SK-N-MC (cell line): ENCODE measurements at regions not wholly inside any gene's neighbourhood (a gene's known extent, or its start where the extent isn't known, plus 50 kb on each side); places are given as distances from the start of the nearest gene placed in this dataset.
"Not testable (repeated sequence)": the region's sequence is repeated elsewhere in the genome, so short reads cannot be mapped to it uniquely, and the experiment has no call there.

Source experiments
- DNase-seq: peaks from one replicate; pipeline ENCODE4 v3.0.0-alpha.2; 2011; ENCODE audit warnings: low read depth, low spot score
- H3K27ac ChIP-seq: fragments of 200-600 bp; sonication (generic); 2 replicates; pipeline ENCODE4 v1.5.1; 2016; ENCODE audit warnings: mixed run types
- H3K36me3 ChIP-seq: fragments of 200-600 bp; sonication (generic); 2 replicates; pipeline ENCODE4 v1.6.1; 2017; ENCODE audit warnings: antibody characterized with exemption, low read length, mixed read lengths; ENCODE audit not compliant: insufficient read depth
- H3K4me3 ChIP-seq: fragments of 200-600 bp; sonication (generic); 2 replicates; pipeline ENCODE4 v1.5.1; 2016
- H3K9ac ChIP-seq: fragments of 200-600 bp; sonication (generic); 2 replicates; pipeline ENCODE4 v1.8.0; 2017; ENCODE audit warnings: mixed run types, mixed read lengths; ENCODE audit not compliant: insufficient read length
- H3K9me3 ChIP-seq: fragments of 200-600 bp; sonication (generic); 2 replicates; pipeline ENCODE4 v1.6.1; 2017; ENCODE audit warnings: low read depth, mild to moderate bottlenecking, antibody characterized with exemption, low read length, moderate library complexity, mixed read lengths
- EZH2 ChIP-seq: fragments of 200-600 bp; sonication (generic); IDR thresholded peaks from one replicate; pipeline ENCODE4 v1.6.1; 2017; ENCODE audit warnings: antibody characterized with exemption
- FOXP2 ChIP-seq: optimal IDR thresholded peaks from 2 replicates; pipeline ENCODE3; 2011; ENCODE audit warnings: mild to moderate bottlenecking, moderate library complexity; ENCODE audit not compliant: insufficient read depth; ENCODE audit errors: extremely low read length, control extremely low read depth
- POLR2AphosphoS5 ChIP-seq: IDR thresholded peaks from 2 replicates; pipeline ENCODE4 v1.6.1; 2012; ENCODE audit warnings: mild to moderate bottlenecking, low read depth, low read length, borderline replicate concordance

DNA sequence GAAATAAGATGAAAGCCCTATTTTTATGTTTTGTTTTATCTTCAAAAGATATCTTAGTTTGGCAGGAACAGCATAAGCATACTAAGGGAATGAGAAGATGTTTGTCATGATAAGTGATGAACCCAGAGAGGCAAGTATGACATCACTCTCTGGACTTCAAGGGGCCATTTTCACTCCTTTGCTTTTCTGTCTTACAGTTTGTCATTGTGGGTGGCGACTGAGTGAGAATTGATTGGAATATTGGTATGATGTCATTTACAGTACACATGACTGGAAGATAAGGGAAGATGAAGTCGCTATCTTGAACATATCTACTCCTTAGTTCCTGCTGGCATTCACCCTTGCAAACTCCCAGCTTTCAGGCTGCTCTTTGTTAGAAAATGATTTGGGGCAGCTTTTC lies 258.1 kb upstream of the RAB4A start:
- no peak overlapping the region for H3K4me3 ChIP-seq
- no peak for DNase-seq
- H3K27ac ChIP-seq, result no peak overlapping the region
- H3K36me3 ChIP-seq, result no peaks in the 10 kb centered on the region
- no peaks in the 10 kb centered on the region for H3K9me3 ChIP-seq
- no peak overlapping the region for H3K9ac ChIP-seq
- no peak for TF ChIP-seq EZH2
- TF ChIP-seq FOXP2, result no peak
- no peak for TF ChIP-seq POLR2AphosphoS5

DNA sequence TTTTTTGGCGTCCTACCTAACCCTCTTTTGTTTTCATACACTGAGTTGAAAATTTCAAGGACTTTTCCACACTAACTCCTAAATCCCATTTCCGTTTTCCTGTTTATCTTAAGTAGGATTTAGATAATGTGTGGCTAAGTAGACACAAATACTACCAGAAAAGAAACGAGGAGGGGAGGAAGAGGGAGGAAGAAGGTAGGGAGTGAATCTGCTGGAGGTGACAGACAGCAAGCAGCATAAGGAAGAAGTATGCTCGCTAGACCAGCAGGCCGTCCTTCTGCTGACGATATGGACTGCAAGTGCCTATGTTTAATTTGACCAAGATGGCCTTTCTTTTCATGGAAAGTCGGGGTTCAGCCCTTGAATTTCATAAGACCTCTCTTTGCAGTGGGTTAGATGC lies 256.9 kb upstream of the RAB4A start:
- no peak for DNase-seq

DNA sequence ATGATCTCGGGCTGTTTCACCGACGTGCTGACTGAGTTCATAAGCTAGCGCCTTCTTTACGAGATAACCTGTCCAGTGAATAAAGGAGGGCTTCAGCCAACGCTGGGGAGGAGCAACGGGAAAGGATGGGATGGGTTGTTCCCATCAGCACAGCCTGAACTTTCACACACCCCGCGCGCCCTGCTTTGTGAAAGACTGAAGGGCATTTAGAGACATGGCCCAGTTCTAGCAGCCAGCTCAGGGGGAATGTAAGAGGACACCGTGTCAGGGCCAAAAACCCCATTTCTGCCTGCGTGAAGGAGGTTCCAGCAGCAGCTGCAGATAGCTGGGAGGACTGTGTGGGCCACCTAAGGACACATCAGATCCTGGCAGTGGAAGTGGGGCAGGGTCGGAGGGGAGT lies 255.1 kb upstream of the RAB4A start:
- H3K27ac ChIP-seq, result no peak overlapping the region
- H3K9ac ChIP-seq, result no peak overlapping the region
- no peak for DNase-seq
- H3K9me3 ChIP-seq, result no peaks in the 10 kb centered on the region
- TF ChIP-seq POLR2AphosphoS5 (no peak), FOXP2 (no peak), EZH2 (no peak)
- H3K4me3 ChIP-seq, result no peak overlapping the region
- H3K36me3 ChIP-seq, result no peaks in the 10 kb centered on the region

More for the DNA sequence above, 256.9 kb upstream of the RAB4A start:
- Histone ChIP-seq H3K4me3 (no peak overlapping the region), H3K9me3 (no peaks in the 10 kb centered on the region), H3K27ac (no peak overlapping the region), H3K9ac (no peak overlapping the region), H3K36me3 (no peaks in the 10 kb centered on the region)
- no peak for TF ChIP-seq EZH2
- no peak for TF ChIP-seq FOXP2
- no peak for TF ChIP-seq POLR2AphosphoS5

DNA sequence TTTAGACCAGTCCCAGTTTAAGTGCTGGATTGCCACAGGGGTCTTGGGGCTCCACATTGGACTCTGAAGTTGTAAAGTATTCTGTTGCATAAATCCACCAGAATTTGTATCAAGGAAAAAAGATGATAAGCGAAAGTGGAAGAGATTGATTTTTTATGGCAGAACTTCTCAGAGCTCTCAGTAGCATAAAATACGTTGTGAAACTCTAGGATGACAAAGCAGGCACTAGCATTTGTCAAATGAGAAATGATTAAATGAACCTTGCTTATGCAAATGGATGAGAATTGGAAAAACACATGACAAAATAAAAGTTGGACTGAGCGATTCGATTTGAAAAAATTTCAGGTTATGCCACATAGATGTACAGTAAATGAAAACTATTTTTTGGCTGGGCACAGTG lies 253.8 kb upstream of the RAB4A start:
- no peak overlapping the region for H3K4me3 ChIP-seq
- H3K27ac ChIP-seq, result no peak overlapping the region

DNA sequence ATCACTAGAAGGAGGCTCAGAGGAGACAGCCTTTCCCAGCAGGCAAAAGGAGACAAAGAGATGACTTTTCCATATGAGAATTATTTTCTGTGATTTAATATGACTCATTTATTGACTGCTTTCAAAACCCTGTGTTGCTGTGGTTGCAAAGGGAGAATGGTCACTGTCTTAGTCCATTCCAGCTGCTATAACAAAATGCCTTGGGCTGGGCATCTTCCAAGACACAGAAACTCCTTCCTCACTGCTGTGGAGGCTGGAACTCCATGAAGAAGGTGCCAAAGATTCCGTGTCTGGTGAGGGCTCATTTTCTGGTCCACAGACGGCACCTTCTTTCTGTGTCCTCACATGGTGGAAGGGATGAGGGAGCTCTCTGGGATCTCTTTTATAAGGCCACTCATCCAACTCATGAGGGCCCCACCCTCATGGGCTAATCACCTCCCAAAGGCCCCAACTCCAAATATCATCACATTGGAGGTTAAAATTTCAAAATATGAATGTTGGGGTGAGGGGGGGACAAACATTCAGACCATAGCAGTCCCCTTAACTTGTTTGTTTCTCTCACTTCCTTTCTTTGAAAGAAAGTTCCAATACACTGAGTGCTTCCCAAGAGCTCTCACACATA lies 252.1 kb upstream of the RAB4A start:
- Histone ChIP-seq H3K36me3 (no peaks in the 10 kb centered on the region), H3K9ac (no peak overlapping the region), H3K4me3 (no peak overlapping the region), H3K9me3 (no peaks in the 10 kb centered on the region), H3K27ac (no peak overlapping the region)
- TF ChIP-seq EZH2, result no peak
- no peak for TF ChIP-seq POLR2AphosphoS5
- no peak for TF ChIP-seq FOXP2
- DNase-seq, result no peak

More for the DNA sequence above, 253.8 kb upstream of the RAB4A start:
- Histone ChIP-seq H3K9ac (no peak overlapping the region), H3K9me3 (no peaks in the 10 kb centered on the region), H3K36me3 (no peaks in the 10 kb centered on the region)
- no peak for TF ChIP-seq FOXP2
- no peak for TF ChIP-seq EZH2
- no peak for TF ChIP-seq POLR2AphosphoS5
- DNase-seq, result no peak

DNA sequence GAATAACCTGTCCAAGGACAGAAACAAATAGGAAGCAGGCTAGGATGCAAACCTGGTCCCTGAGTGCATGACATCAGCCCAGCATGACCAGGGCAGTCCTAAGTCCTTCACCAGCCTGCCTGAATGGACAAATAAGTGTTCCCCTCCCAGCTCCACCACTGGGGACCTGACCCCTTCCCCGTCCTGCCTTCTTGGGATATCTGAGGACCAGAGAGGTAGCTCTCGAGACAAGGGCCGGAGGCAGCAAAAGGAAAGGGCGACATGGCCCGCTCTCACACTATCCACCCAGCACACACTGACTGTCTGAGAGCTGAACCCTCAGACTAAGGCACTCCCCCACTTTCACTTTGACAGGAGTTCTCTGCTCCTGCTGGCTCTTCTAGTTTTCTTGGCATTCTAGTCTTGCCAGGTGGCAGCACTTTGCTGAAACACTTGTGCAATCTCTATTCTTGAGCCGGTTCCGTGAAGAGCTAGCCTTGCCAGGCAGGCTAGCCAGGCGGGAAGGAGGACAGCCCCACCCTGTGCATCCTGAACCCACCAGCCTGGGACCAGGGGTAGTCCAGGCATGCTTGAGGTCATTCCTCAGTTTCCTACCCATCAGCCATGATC lies 251.1 kb upstream of the RAB4A start:
- Histone ChIP-seq H3K36me3 (no peaks in the 10 kb centered on the region), H3K9ac (no peak overlapping the region), H3K9me3 (no peaks in the 10 kb centered on the region), H3K4me3 (no peak overlapping the region), H3K27ac (no peak overlapping the region)
- no peak for DNase-seq
- no peak for TF ChIP-seq FOXP2
- no peak for TF ChIP-seq POLR2AphosphoS5
- no peak for TF ChIP-seq EZH2

DNA sequence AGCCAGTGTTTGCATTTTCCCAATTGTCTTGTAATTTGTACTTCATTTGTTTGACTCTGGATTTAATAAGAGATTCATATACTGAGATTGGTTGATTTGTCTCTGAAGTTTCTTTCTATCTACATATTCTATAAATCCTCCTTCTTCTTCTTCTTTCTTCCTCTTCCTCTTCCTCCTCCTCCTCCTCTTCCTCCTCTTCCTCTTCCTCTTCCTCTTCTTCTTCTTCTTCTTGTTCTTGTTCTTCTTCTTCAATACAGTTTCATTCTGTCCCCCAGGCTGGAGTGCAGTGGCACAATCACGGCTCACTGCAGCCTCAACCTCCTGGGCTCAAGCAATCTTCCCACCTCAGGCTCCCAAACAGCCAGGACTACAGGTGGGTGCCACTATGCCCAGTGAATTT lies 249.9 kb upstream of the RAB4A start:
- H3K4me3 ChIP-seq, H3K9ac ChIP-seq, H3K27ac ChIP-seq, DNase-seq, H3K36me3 ChIP-seq, H3K9me3 ChIP-seq: not testable (repeated sequence)

DNA sequence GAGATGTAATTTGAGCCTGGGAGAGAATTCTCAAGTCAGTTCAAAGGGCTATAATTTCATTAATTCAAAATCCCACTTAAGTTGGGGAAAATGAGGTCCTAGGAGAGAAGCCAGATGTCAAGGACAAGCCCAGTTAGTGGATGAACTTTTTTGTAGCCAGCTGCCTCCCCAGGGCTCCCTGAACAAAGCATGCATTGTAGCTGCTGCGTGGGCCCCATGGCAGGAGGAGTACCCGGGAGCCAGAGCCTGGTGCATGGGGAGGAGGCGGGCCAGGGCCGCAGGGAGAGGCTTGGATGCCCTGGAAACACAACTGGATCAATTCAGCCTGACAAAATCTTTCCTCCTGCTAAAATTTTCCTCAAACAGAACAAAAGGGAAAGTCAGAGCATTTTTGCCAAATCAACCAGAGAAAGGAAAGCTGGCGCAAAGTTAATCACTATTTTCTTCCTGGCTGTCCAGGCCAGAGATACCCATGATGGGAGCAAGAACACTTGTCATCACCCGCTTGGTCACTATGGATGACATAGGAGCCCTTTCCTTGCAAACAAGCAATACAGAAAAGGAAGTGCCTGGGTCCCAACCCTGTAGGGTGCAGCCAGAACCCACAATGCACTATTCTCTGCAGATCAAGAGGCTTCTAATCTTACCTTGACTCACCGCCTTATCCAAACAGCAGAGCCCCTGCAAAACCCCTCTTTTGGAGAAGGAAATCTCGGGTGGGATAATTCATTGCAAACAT lies 248.1 kb upstream of the RAB4A start:
- no peak overlapping the region for H3K27ac ChIP-seq
- TF ChIP-seq FOXP2 (no peak), EZH2 (no peak)
- H3K4me3 ChIP-seq, result no peak overlapping the region
- no peaks in the 10 kb centered on the region for H3K36me3 ChIP-seq
- no peaks in the 10 kb centered on the region for H3K9me3 ChIP-seq
- no peak overlapping the region for H3K9ac ChIP-seq
- DNase-seq, result no peak
